ENCODE measurements at regions not wholly inside any gene's neighbourhood (a gene's known extent, or its start where the extent isn't known, plus 50 kb on each side); places are given as distances from the start of the nearest gene placed in this dataset.

DNA sequence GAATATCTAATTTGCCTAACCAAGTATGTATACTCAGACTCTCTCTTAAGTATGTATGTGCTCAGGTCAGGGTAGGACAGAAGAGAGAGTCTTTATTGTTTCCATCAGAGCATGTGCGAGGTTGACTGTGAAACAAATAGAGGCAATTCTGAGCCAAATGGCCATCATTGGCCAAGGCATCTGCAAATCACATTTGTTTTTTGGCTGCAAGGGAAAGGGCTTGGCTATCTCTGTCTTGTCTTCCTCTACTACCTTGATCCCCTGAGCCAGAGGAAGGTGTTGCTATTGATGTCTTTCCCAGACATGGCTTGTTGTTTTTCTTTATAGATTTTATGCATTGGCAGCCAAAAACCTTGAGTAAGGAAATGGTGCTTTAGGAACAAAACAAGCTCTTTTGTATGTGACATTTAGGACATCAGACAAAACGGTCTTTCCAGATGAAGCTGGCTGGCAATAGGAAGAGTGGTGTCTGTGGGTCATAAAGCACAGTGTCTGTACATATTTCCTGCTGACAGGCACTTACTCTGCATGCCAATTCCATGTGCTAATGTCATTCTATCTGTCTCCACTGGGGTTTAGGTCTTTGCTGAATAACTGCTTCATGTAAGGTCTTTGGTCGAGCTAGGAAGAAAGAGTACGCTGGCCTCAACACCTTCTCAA lies 163.3 kb downstream of the BRINP2 start:
- TF ChIP-seq, protein P1, sequence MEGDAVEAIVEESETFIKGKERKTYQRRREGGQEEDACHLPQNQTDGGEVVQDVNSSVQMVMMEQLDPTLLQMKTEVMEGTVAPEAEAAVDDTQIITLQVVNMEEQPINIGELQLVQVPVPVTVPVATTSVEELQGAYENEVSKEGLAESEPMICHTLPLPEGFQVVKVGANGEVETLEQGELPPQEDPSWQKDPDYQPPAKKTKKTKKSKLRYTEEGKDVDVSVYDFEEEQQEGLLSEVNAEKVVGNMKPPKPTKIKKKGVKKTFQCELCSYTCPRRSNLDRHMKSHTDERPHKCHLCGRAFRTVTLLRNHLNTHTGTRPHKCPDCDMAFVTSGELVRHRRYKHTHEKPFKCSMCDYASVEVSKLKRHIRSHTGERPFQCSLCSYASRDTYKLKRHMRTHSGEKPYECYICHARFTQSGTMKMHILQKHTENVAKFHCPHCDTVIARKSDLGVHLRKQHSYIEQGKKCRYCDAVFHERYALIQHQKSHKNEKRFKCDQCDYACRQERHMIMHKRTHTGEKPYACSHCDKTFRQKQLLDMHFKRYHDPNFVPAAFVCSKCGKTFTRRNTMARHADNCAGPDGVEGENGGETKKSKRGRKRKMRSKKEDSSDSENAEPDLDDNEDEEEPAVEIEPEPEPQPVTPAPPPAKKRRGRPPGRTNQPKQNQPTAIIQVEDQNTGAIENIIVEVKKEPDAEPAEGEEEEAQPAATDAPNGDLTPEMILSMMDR (IDR thresholded peaks at IDR 0.05), result no peak
- TF ChIP-seq POLR2AphosphoS5 (IDR thresholded peaks at IDR 0.05) (no peak), POLR2A (IDR thresholded peaks at IDR 0.05) (no peak)
